ENCODE measurements at regions not wholly inside any gene's neighbourhood (a gene's known extent, or its start where the extent isn't known, plus 50 kb on each side); places are given as distances from the start of the nearest gene placed in this dataset.

- intact Hi-C loops (cut with DNase I): no loop called here
- Histone ChIP-seq H3K27ac (no peak overlapping the region), H3K36me3 (no peaks in the 10 kb centered on the region), H3K4me3 (no peak overlapping the region), H3K9me3 (no peaks in the 10 kb centered on the region), H3K27me3 (no peaks in the 10 kb centered on the region), H3K4me1 (no peaks in the 10 kb centered on the region)
- TF ChIP-seq POLR2A (IDR thresholded peaks at IDR 0.05) (no peak), CTCF (IDR thresholded peaks at IDR 0.05) (no peak)
- no peak for DNase-seq
Measured at GRCh38 chr3:33931512-33931911, 133.1 kb downstream of the PDCD6IP start.

GRCh38 chr3:33932010-33932764 is 133.8 kb downstream of the PDCD6IP start:
- no peak for DNase-seq
- TF ChIP-seq POLR2A (IDR thresholded peaks at IDR 0.05) (no peak), CTCF (IDR thresholded peaks at IDR 0.05) (no peak)
- Histone ChIP-seq H3K36me3 (no peaks in the 10 kb centered on the region), H3K9me3 (no peaks in the 10 kb centered on the region), H3K4me1 (no peaks in the 10 kb centered on the region), H3K27me3 (no peaks in the 10 kb centered on the region), H3K4me3 (no peak overlapping the region), H3K27ac (no peak overlapping the region)
- intact Hi-C loops (cut with DNase I): no loop called here
- 80 to 81% methylated on average over 5 to 6 of the region's 6 CpGs for WGBS, 2 donors

GRCh38 chr3:33936171-33936920 is 137.9 kb downstream of the PDCD6IP start:
- H3K9me3 ChIP-seq: no peaks in the 10 kb centered on the region
- TF ChIP-seq POLR2A (IDR thresholded peaks at IDR 0.05) (no peak), CTCF (IDR thresholded peaks at IDR 0.05) (no peak)
- H3K36me3 ChIP-seq: no peaks in the 10 kb centered on the region
- no peak for DNase-seq
- intact Hi-C loops (cut with DNase I): no loop called here
- no peak overlapping the region for H3K4me3 ChIP-seq
- H3K27ac ChIP-seq: no peak overlapping the region
- no peaks in the 10 kb centered on the region for H3K27me3 ChIP-seq
- WGBS, 2 donors: 65 to 72% methylated on average over 3 of the region's 3 CpGs
- no peaks in the 10 kb centered on the region for H3K4me1 ChIP-seq

GRCh38 chr3:33936921-33937525 is 138.6 kb downstream of the PDCD6IP start:
- no peak overlapping the region for H3K27ac ChIP-seq
- no peaks in the 10 kb centered on the region for H3K4me1 ChIP-seq
- TF ChIP-seq POLR2A (IDR thresholded peaks at IDR 0.05) (no peak), CTCF (IDR thresholded peaks at IDR 0.05) (no peak)
- H3K9me3 ChIP-seq: no peaks in the 10 kb centered on the region
- H3K36me3 ChIP-seq: no peaks in the 10 kb centered on the region
- WGBS, 2 donors: 48 to 71% methylated on average over 1 of the region's 1 CpG
- DNase-seq: no peak
- H3K4me3 ChIP-seq: no peak overlapping the region
- intact Hi-C loops (cut with DNase I): no loop called here
- H3K27me3 ChIP-seq: no peaks in the 10 kb centered on the region

- Histone ChIP-seq H3K36me3 (no peaks in the 10 kb centered on the region), H3K4me3 (no peak overlapping the region), H3K27ac (no peak overlapping the region), H3K27me3 (no peaks in the 10 kb centered on the region), H3K9me3 (no peaks in the 10 kb centered on the region), H3K4me1 (no peaks in the 10 kb centered on the region)
- TF ChIP-seq POLR2A (IDR thresholded peaks at IDR 0.05) (no peak), CTCF (IDR thresholded peaks at IDR 0.05) (no peak)
- intact Hi-C loops (cut with DNase I): no loop called here
- DNase-seq: no peak
- 58 to 75% methylated on average over 1 of the region's 1 CpG for WGBS, 2 donors
Measured at GRCh38 chr3:33937628-33938027, 139.2 kb downstream of the PDCD6IP start.

All from esophagus squamous epithelium (tissue), 5 donors.